ENCODE measurements at regions not wholly inside any gene's neighbourhood (a gene's known extent, or its start where the extent isn't known, plus 50 kb on each side); places are given as distances from the start of the nearest gene placed in this dataset.

GRCh38 chr1:14440731-14441130, 157.8 kb upstream of the KAZN start:
- H3K4me3 ChIP-seq (ENCODE audit: low read length): no peak overlapping the region
- DNase-seq (ENCODE audit: low read depth): no peak
- no peak for TF ChIP-seq CTCF (IDR thresholded peaks at IDR 0.05; ENCODE audit: insufficient read depth, low read depth, low read length, missing control alignments)

- DNase-seq (ENCODE audit: low read depth): no peak
- no peak for TF ChIP-seq CTCF (IDR thresholded peaks at IDR 0.05; ENCODE audit: insufficient read depth, low read depth, low read length, missing control alignments)
- H3K4me3 ChIP-seq (ENCODE audit: low read length): no peak overlapping the region
These were observed 157.2 kb upstream of the KAZN start for GRCh38 chr1:14441302-14441741.

- no peak overlapping the region for H3K4me3 ChIP-seq (ENCODE audit: low read length)
- DNase-seq (ENCODE audit: low read depth): no peak
- TF ChIP-seq CTCF (IDR thresholded peaks at IDR 0.05; ENCODE audit: insufficient read depth, low read depth, low read length, missing control alignments): no peak
These were observed 155.8 kb upstream of the KAZN start for GRCh38 chr1:14442669-14443068.

- no peak overlapping the region for H3K4me3 ChIP-seq (ENCODE audit: low read length)
- TF ChIP-seq CTCF (IDR thresholded peaks at IDR 0.05; ENCODE audit: insufficient read depth, low read depth, low read length, missing control alignments): no peak
- no peak for DNase-seq (ENCODE audit: low read depth)
These were observed 155.2 kb upstream of the KAZN start for GRCh38 chr1:14443164-14443787.

- no peak for TF ChIP-seq CTCF (IDR thresholded peaks at IDR 0.05; ENCODE audit: insufficient read depth, low read depth, low read length, missing control alignments)
- no peak overlapping the region for H3K4me3 ChIP-seq (ENCODE audit: low read length)
- no peak for DNase-seq (ENCODE audit: low read depth)
These were observed 147.3 kb upstream of the KAZN start for GRCh38 chr1:14451217-14451616.

GRCh38 chr1:14452551-14452950, 145.9 kb upstream of the KAZN start:
- TF ChIP-seq CTCF (IDR thresholded peaks at IDR 0.05; ENCODE audit: insufficient read depth, low read depth, low read length, missing control alignments): no peak
- DNase-seq (ENCODE audit: low read depth): no peak
- H3K4me3 ChIP-seq (ENCODE audit: low read length): no peak overlapping the region

- DNase-seq (ENCODE audit: low read depth): no peak
- TF ChIP-seq CTCF (IDR thresholded peaks at IDR 0.05; ENCODE audit: insufficient read depth, low read depth, low read length, missing control alignments): no peak
These were observed 138.3 kb upstream of the KAZN start for GRCh38 chr1:14460173-14460572.

More at GRCh38 chr1:14460173-14460572, 138.3 kb upstream of the KAZN start:
- H3K4me3 ChIP-seq (ENCODE audit: low read length): no peak overlapping the region

Measured in epithelial cell of esophagus (primary cell).